Hepatic stellate cell (primary cell): ENCODE measurements at regions not wholly inside any gene's neighbourhood (a gene's known extent, or its start where the extent isn't known, plus 50 kb on each side); places are given as distances from the start of the nearest gene placed in this dataset.

Experiments used
- DNase-seq: peaks from one replicate; pipeline ENCODE4 v3.0.0; 2011; ENCODE audit warnings: low spot score

DNA sequence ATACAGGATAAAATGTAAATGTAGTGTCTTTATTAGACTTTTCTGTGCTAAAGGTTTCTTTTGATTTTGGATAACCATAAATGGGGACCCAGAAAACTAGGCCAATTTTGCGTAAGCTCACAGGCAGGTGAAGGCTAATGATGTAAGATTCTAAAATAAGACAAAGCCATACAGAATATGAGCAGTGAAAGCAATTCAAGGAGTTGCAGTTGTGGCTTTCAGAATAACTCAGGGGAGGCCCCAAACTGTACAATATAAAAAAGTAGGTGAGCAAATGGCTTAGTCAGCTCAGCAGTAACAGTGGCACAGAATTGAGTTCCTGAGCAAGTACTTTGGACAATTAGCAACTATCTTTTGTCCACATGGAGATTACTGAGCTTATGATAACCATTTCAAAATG, 81.7 kb upstream of the NRP1 start:
- no peak for DNase-seq

DNA sequence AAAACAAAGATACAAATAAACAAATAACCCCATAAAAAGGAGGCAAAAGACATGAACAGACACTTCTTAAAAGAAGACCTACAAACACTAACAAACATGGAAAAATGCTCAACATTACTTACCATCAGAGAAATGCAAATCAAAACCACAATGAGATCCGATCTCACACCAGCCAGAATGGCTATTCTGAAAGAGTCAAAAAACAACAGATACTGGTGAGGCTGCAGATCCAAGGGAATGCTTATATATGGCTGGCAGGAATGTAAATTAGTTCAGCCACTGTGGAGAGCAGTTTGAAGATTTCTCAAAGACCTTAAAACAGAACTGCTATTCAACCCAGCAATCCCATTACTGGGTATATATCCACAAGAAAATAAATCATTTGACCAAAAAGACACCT, 80.4 kb upstream of the NRP1 start:
- no peak for DNase-seq

DNA sequence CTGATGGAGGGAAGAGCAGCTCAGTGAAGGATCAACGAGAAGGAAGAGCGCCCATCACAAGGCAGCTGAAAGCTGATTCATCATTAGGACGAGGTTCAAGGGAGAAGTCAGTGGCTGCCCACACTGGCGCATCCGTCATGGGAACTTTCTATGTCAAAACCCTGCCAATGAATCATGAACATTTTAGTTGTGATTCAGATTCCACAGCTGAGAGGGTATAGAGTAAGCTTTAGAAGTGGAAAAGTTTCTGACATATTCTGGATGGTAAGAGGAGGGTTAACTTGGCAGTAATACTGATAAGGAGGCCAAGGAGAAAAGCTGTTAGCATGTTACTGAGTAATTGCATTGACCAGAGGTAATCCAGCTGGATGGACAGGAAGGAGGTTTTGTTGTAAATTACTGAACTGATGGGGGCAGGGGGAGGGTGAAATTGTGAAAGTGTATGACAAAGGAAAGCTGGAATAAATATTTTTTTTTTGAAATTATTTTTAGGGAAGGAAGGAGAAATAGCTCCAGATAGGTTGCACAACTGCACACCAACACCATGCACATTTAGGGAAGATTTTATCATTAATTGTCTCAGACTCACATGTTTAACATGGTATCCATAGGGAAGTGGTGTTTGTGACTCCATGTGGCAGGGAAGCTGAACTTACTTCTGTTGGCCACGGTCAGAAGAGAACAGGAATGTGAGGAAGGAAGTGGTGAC, 78.3 kb upstream of the NRP1 start:
- peak; percentile 26 for DNase-seq

DNA sequence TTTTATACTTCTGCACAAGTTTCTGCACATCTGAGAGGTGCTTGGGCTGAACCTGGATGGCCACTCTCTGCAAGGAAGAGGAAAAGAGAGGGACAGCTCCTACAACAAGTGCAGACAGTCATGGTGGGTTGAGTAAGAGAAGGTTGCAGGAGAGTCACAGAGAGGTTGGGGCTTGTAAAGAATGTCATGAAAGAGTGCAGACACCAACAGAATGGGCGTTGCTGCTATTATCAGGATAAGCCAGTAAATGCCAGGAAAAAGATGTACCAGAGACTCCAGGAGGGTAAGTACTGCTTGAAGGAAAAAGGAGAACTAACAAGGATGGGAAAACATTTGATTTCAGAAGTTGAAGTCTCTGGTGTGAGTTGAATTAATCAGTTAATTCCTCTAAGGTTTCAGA, 77.8 kb upstream of the NRP1 start:
- no peak for DNase-seq

DNA sequence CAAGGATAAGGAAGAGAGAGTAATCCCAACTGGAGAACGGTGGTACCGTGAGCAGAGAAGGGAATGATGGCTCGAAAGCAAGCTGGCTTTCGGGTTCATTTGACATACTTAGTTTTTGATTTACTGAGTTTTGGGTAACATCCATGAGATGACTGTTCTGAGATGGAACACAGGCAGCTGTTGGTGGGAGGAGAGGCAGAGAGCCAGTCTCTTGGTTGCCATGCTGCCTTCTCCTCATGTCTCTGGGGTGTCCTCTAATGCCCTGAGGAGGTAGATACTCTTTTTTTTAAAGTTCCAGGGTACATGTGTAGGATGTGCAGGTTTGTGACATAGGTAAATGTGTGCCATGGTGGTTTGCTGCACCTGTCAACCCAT, 76.4 kb upstream of the NRP1 start:
- DNase-seq = no peak

DNA sequence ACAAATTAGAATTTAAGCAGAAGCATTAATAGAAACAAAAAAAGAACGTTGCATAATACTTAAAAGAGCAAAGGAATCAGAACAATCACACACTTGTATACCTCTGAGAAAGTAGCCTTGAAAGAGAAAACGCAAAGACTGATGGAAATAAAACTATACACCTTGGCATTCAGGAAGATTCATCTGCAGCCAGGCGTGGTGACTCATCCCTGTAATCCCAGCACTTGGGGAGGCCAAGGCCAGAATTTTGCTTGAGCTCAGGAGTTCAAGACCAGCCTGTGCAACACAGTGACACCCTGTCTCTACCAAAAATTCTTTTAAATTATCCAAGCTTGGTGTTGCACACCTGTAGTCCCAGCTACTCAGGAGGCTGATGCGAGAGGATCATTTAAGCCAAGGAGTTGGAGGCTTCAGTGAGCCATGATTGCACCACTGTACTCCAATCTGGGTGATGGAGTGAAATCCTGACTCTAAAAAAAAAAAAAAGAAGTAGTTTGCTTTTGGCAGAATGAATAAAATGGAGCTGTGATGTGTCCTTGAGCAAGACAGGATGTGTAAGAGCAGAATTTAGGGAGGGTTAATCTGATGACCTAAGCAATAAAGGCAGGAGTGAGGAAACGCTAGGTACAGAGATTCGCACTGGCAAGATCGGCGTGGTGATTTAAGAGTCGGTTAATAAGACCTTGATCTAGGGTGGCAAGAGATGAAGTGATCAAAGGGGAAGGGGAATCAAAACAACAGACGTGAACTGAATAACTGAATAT, 75.8 kb upstream of the NRP1 start:
- no peak for DNase-seq

DNA sequence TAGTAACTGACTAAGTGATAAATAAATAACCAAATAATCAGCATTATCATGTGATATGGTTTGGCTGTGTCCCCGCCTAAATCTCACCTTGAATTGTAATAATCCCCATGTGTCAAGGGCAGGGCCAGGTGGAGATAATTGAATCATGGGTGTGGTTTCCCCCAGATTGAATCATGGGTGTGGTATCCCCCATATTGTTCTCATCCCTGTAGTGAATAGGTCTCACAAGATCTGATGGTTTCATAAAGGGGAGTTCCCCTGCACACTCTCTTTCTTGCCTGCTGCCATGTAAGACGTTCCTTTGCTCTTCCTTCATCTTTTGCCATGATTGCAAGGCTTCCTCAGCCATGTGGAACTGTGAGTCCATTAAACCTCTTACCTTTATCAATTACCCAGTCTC, 72.1 kb upstream of the NRP1 start:
- no peak for DNase-seq

DNA sequence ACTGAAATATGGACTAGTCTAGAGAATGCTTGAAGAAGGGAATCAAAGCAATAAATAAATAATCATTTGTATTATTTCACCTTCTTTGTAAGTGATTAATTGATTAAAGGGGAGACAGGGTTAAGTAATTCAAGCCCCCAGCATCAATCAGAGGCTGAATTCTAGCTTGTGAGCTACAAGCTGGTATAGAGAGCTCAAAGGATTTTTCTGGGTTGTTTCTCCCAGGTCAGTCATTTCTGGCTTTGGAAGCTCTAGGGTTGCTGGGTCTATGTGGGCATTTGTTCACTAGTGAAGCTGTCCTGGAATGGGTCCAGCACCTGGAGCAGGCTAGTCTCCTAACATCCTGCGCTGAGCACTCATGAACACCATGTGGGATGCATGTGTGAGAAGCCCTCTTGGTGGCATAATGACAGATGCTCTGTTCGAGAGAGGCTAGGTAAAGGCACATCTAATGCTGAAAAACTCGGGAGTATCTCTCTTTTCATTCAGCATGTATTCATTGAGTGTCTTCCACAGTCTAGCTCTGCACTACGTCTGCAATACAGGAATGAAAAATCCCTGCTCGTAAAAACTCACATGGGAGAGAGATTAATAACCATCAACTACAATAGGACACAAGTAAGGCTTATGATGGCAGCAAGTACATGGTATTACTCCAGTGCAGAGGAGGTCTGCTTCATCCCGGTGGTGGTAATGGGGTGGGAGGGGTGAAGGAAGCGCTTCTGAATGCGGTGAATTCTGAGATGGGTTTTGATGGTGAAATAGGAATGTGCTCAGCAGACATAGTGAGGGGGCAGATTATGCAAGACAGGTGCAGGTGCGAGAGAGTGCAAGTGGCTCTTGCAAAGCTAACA, 68.0 kb upstream of the NRP1 start:
- DNase-seq = no peak

DNA sequence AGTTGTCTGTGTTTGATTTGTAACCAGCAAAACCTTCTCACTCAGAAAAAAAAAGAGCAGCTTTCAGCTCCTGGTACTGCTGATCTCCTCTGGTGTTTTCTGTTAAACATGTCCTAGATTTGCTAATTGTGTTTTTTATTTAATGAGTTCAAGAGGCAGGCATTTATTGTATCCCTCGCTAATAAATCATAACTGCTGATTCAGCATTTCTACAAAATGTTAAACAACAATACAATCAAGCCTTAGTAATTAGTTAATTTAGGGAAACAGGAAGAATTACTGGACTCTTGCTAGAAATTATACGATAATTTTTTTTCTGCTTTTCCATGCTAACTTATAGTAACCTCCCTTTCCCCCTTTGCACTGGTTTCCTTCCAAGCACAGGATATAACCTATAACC, 66.8 kb upstream of the NRP1 start:
- no peak for DNase-seq

DNA sequence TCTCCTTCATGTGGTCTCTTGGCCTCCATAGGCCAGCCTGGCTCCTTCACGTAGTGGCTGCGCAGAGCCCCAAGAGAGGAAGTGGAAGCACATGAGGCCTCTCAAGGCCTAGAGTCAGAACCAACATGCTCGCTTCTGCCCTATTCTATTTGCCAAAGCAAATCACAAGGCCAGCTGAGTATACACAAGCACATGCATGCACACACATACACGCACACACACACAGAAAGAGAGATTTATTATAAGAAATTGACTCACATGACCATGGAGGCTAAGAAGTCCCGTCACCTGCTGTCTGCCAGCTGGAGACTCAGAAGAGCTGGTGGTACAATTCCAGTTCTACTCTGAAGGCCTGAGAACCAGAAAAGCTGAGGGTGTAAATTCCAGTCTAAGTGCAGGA, 64.3 kb upstream of the NRP1 start:
- no peak for DNase-seq

DNA sequence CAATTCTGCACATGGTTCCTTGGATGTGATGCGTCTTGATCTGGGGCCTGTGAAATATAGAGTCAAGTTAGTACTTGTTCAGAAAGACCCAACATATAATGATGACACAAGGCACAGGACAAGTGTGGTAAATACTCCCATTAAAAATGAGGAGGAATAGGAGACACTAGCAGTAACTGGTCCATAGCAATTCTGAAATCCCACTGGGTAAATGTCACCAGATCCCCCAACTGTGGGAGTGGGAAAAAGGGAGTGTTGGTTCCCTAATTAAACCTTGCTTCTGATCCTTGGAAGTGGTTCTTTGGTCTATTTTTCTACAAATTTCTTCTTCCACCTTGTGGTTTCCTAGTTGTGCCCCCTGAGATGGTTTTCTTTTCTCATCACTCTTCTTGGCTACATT, 62.5 kb upstream of the NRP1 start:
- DNase-seq = no peak

DNA sequence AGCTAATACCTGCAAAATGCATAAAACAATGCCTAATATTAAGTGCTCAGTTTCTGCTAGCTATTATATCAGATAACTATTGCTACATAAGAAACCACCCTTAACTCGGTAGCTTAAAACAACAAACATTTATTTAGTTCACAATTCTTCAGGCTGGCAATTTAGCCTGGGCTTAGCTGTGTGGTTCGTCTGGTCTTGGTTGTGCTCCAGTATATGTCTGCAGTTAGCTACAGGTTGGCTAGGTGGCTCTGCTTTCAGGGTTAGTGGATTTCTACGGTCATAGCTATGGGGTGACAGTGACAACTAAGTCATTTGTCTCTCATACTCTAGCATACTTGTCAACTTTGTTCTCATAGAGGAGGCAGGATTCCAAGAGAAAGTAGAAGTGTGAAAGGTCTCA, 61.8 kb upstream of the NRP1 start:
- no peak for DNase-seq

DNA sequence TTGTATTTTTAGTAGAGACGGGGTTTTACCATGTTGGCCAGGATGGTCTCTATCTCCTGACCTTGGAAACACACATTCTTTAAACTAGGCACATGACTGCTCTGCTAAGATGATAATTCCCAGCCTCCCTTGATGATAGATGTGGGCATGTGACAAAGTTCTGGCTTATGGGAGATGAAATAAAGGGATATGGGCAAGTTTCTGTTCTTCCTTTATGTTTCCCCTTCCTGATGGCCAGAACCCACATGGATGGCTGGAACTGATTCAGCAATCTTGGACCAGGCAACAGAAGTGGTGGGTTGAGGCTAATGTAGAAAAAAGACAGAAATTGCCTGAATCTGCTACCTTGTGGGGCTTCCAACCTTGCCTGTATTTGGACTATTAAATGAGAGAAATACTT, 60.7 kb upstream of the NRP1 start:
- DNase-seq = no peak

DNA sequence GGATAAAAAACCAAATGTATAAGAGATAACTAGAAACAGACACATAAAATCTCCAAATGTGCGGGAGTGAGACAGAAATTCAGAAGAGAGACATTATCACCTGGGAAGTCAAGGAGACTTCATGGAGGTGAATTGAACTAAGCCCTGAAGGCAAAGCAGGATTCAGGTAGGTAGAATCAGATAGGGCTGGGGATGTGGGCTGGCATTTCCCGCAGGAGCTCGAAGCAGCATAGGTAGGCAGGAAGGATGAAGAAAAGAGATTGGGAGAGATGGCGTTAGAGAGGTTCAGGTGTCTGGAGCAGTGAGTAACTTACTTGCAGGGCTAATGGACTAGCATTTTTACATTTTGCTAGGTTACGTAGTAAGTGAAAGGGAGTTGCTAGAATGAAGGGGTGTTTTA, 58.2 kb upstream of the NRP1 start:
- DNase-seq = no peak

DNA sequence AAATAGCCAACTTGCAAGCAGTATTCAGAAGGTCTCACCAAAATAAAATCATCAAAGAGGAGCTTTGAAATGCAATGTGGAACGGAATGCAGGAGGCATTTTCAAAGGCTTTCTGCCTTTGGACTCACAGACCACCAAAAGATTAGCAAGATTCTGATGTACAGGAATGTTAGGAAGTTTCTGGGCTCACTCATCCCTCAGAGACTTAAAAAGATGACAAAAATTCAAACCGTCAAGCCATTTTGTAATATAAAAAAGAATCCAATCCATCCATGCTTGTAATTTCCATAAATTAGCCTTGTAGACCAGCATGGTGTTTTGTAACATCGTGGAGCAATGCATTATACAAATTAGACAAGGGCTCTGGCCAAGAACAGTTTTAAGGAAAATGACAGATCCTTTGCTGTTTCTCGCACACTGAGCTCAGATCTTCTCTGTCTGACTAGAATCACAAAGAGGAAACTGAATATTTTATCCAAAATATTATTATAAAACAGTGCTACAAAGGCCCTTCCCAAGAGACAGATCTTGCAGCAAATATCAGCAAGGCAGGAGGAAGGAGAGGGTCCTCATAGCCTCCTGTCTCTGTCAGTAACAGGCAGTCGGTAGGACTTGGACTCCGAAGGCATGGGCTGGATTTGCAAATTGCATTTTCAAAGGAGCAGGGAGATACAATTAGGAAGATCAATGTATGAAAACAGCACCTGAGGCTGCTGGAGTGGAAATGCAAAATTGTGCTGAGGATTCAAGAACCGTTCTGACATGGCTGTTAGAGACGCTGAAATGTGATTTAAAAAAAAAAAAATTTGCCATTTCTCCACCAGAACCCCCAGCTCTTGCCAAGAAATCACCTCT, 57.4 kb upstream of the NRP1 start:
- DNase-seq = no peak

DNA sequence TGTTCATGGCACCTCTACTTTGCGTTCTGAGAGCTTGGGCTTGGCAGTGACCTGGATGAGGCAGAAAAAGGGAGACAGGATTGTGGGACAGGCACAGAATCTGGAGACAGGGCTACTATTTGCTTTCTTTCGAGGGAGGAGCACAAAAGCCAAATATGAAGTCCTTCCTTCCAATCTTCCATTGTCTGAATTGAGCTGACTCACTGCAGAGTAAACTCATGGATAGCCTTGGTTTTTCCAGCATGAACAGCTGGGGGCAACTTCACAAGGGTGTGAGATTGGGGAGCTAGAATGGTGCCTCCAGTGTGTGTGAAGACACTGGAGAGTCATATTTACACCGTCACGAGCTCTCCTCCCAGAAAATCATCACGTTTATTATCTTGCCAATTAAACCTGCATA, 55.6 kb upstream of the NRP1 start:
- DNase-seq = no peak

DNA sequence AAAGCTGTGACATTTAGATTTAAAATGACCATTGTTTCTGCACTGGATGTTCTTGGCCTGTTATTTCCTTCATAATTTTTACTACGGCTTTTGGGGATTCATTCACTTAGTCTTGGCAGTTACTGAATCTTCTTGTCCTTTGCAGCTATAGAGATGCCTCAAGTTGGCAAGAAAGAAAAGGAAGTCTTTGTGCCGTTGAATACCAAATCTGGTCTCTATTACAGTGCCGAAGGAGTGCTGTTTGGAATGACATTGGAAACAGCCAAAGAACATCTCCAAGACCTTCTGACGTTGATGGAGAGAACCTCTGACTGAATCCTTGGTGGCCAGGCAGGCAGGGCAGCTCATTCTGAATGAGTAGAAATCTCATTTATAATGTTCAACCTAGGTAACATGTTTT, 54.3 kb upstream of the NRP1 start:
- DNase-seq = no peak

DNA sequence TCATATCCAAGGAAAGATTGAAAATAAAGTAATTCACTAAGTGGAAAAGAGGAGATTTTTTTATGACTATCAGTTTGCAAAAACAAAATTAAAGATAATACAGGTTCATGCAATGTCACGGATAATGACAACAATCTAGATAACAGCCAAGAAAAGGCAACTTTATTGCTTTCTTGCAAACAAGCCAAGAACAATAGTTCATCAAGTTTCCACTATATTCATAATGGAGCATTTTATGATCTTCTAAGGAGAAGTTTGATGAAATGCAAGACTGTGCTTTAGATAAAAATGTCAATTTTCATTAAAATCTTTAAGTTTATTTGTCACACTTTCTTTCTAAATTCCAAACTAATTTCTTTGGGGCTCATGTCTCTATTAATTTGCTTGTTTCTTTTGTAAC, 53.9 kb upstream of the NRP1 start:
- DNase-seq = no peak

DNA sequence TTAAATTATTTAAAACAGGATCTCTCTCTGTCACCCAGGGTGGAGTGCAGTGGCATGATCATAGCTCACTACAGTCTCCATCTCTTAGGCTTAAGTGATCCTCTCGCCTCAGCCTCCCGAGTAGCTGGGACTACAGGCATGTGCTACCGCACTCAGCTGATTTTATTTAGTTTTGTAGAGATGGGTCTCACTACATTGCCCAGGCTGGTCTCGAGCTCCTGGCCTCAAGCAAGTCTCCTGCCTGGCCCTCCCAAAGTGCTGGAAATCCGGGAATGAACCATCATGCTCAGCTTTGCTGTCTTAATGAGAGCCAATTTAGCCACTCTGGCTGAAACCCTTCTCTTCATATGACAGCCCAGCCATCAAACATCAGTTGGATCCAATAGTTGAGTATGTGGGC, 53.3 kb upstream of the NRP1 start:
- no peak for DNase-seq

DNA sequence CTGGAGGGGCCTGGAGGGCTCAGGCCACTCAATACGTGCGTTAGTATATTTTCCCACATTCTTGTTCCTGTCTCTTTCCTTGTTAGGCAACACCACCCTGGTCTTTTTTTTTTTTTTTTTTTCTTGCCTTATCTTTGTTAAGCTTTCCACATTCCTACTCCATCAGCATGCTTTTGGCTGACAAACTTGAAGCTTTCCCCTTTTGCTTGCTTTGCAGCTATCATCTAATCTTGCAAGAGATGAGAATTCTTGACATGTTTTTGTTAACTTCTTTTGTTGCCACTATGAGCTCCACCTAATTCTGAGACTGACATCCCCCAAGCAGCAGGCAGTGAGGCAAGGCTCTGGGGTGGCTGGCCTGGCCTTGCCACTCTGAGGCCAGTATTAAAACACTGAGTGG, 52.5 kb upstream of the NRP1 start:
- no peak for DNase-seq

DNA sequence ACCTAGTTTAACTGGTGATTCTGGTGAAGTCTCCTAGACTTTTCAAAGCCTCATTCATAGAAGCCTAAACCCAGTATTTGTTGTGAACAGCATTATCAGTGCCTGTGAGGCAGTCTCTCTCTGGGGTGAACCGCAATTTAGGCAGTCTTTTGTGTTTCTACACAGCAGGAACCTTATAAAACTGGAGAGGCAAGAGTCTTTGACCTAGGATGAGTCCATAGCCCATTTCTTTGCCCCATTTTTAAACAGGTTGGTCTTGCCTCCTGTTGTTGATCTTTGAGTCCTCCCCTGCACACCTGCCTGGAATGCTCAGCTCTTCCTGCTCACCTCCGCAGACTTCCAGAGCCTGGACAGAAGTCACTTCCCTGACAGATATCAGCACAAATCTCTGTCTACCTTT, 51.2 kb upstream of the NRP1 start:
- no peak for DNase-seq

DNA sequence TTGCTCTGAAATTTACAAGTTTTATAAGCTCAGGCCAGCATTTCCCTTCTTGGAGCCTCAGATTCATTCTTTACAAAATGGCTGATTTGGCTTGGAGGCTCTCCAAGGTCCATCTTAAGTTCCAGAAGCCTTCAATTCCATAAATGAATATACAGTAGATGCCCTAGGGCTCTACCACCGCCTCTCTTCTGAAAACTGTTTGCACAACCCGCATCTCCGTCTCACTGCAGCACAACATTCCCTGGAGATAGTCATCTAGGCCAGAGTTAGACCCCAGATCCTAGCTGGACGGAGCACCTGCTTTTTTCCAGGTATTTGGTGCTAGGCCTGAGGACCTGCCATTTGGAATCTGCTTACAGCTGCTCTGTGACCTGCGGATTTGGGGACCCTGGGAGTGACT, 50.5 kb upstream of the NRP1 start:
- no peak for DNase-seq
